ENCODE measurements at regions not wholly inside any gene's neighbourhood (a gene's known extent, or its start where the extent isn't known, plus 50 kb on each side); places are given as distances from the start of the nearest gene placed in this dataset.
A peak's percentile ranks its signal among the peaks of the same experiment; 100 is the strongest.

DNA sequence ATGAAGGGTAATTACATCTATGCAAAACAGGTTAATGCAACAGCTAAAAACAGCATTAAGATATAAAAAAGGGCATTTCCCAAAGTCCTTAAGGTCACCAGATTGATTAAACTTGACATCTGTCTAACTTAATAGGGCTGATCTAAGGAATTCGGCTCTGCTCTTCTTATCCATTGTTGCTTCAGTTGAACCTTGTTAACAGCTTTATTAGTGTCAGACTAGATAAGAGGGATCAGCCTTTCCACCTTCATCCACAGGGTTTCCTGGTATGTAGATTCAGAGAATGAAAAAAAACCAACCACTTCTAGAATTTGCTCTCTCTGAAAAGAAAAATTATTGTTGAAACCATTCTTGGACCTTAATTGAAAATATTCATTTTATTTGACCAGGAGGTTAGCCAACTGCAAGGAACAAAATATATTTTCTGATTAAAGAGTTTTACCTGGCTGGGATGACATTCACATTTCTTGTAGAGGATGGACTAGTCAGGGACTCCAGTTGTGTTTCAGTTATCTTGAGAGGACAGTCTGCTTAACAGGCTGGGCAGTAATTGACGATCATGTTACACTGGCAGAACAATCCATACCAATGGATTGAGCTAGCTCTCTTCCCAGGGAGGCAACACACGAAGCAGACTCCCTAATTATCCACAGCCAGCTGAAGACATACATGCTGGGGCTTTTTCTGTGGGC, 357.4 kb upstream of the ACVR2A start:
- POLR2A ChIA-PET (ENCODE audit: low non-redundant PET) = no interaction called here

DNA sequence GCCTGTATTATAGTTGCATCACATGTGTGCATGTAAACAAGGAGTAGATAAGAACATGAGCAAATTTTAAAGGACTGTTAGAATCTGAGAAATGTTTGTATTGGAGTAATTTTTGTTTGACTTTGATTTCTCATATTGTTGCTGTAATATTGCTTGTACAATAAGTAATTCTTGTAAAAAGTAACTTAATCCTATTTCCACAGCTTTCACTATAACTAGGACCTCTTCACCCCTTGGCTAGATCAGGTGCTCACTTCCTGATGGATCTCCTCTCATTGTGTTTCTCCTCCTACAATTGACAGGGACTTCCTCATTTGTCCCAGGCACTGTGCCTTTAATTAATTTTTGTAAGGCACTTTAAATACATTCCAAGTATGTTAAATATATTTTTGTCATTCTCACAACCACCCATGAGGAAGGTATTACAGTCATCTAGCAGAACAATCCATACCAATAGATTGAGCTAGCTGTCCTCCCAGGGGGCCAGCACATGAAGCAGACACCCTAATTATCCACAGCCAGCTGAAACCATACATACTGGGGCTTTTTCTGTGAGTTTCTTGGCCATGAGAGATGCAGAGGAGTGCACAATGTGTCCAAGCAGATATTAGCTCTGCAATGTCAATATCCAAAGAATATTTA, 359.5 kb upstream of the ACVR2A start:
- ChIA-PET CTCF (no interaction called here), POLR2A (ENCODE audit: low non-redundant PET) (no interaction called here)
- BruUV-seq (replicated peaks) = no TSS peak
- DNase-seq (ENCODE audit: low spot score) = peak; percentile 20
- H3K36me3 ChIP-seq (ENCODE audit: insufficient read depth, low read length, poor library complexity, severe bottlenecking) = no peaks in the 10 kb centered on the region
- TF ChIP-seq EZH2 (IDR thresholded peaks at IDR 0.05; ENCODE audit: borderline replicate concordance, low read depth, low read length, poor library complexity, severe bottlenecking) = no peak
- TF ChIP-seq, protein P1, sequence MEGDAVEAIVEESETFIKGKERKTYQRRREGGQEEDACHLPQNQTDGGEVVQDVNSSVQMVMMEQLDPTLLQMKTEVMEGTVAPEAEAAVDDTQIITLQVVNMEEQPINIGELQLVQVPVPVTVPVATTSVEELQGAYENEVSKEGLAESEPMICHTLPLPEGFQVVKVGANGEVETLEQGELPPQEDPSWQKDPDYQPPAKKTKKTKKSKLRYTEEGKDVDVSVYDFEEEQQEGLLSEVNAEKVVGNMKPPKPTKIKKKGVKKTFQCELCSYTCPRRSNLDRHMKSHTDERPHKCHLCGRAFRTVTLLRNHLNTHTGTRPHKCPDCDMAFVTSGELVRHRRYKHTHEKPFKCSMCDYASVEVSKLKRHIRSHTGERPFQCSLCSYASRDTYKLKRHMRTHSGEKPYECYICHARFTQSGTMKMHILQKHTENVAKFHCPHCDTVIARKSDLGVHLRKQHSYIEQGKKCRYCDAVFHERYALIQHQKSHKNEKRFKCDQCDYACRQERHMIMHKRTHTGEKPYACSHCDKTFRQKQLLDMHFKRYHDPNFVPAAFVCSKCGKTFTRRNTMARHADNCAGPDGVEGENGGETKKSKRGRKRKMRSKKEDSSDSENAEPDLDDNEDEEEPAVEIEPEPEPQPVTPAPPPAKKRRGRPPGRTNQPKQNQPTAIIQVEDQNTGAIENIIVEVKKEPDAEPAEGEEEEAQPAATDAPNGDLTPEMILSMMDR (conservative IDR thresholded peaks at IDR 0.05; ENCODE audit: low read depth, low read length) = no peak
- intact Hi-C loops (cut with micrococcal nuclease; ENCODE audit: unreplicated experiment) = no loop called here
- no peak overlapping the region for H3K27ac ChIP-seq (ENCODE audit: low read depth, low read length, poor library complexity, severe bottlenecking)
- H3K27me3 ChIP-seq (replicated peaks; ENCODE audit: insufficient read depth, low read depth, low read length, poor library complexity) = no peaks in the 10 kb centered on the region
- H3K4me1 ChIP-seq (ENCODE audit: insufficient read depth, low read length, poor library complexity, severe bottlenecking) = peaks cover 17% of the 10 kb centered on the region
- no peak overlapping the region for H3K4me3 ChIP-seq (ENCODE audit: low read depth, low read length, poor library complexity, severe bottlenecking)
- no peaks in the 10 kb centered on the region for H3K9me3 ChIP-seq (ENCODE audit: low read depth, low read length, poor library complexity, severe bottlenecking)

More for the DNA sequence above, 357.4 kb upstream of the ACVR2A start:
- no peak for DNase-seq (ENCODE audit: low spot score)
- Histone ChIP-seq H3K4me1 (ENCODE audit: insufficient read depth, low read length, poor library complexity, severe bottlenecking) (peaks cover 23% of the 10 kb centered on the region), H3K27ac (ENCODE audit: low read depth, low read length, poor library complexity, severe bottlenecking) (no peak overlapping the region), H3K36me3 (ENCODE audit: insufficient read depth, low read length, poor library complexity, severe bottlenecking) (no peaks in the 10 kb centered on the region), H3K9me3 (ENCODE audit: low read depth, low read length, poor library complexity, severe bottlenecking) (no peaks in the 10 kb centered on the region), H3K4me3 (ENCODE audit: low read depth, low read length, poor library complexity, severe bottlenecking) (no peak overlapping the region), H3K27me3 (replicated peaks; ENCODE audit: insufficient read depth, low read depth, low read length, poor library complexity) (no peaks in the 10 kb centered on the region)
- intact Hi-C loops (cut with micrococcal nuclease; ENCODE audit: unreplicated experiment) = no loop called here
- no peak for TF ChIP-seq EZH2 (IDR thresholded peaks at IDR 0.05; ENCODE audit: borderline replicate concordance, low read depth, low read length, poor library complexity, severe bottlenecking)
- TF ChIP-seq, protein P1 (conservative IDR thresholded peaks at IDR 0.05; ENCODE audit: low read depth, low read length) = no peak
- CTCF ChIA-PET = no interaction called here
- no TSS peak for BruUV-seq (replicated peaks)

DNA sequence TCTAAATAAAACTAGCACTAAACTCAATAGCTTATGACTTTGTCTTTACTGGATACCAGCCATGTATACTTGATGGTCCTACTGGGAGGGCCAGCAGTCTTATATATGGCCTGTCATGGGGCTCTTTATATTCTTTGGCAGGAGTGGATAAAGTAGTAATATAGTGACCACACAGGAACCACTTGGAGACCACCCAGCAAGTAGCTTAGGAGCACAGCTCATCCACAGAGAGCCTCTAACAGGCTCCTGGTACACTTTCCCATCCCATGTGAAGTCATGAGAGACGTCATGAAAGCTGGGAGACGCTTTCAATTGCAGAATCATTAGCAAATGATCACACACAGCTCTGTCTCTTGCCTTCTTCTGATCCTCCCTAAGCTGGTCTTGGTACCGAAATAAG, 360.9 kb upstream of the ACVR2A start:
- POLR2A ChIA-PET (ENCODE audit: low non-redundant PET) = no interaction called here
- Histone ChIP-seq H3K9me3 (ENCODE audit: low read depth, low read length, poor library complexity, severe bottlenecking) (no peaks in the 10 kb centered on the region), H3K27ac (ENCODE audit: low read depth, low read length, poor library complexity, severe bottlenecking) (no peak overlapping the region), H3K27me3 (replicated peaks; ENCODE audit: insufficient read depth, low read depth, low read length, poor library complexity) (no peaks in the 10 kb centered on the region), H3K36me3 (ENCODE audit: insufficient read depth, low read length, poor library complexity, severe bottlenecking) (no peaks in the 10 kb centered on the region), H3K4me1 (ENCODE audit: insufficient read depth, low read length, poor library complexity, severe bottlenecking) (peaks cover 12% of the 10 kb centered on the region), H3K4me3 (ENCODE audit: low read depth, low read length, poor library complexity, severe bottlenecking) (no peak overlapping the region)
- intact Hi-C loops (cut with micrococcal nuclease; ENCODE audit: unreplicated experiment) = no loop called here
- CTCF ChIA-PET = no interaction called here
- no TSS peak for BruUV-seq (replicated peaks)
- no peak for DNase-seq (ENCODE audit: low spot score)
- TF ChIP-seq, protein P1 (conservative IDR thresholded peaks at IDR 0.05; ENCODE audit: low read depth, low read length) = no peak
- no peak for TF ChIP-seq EZH2 (IDR thresholded peaks at IDR 0.05; ENCODE audit: borderline replicate concordance, low read depth, low read length, poor library complexity, severe bottlenecking)
